ENCODE measurements at regions not wholly inside any gene's neighbourhood (a gene's known extent, or its start where the extent isn't known, plus 50 kb on each side); places are given as distances from the start of the nearest gene placed in this dataset.

DNA sequence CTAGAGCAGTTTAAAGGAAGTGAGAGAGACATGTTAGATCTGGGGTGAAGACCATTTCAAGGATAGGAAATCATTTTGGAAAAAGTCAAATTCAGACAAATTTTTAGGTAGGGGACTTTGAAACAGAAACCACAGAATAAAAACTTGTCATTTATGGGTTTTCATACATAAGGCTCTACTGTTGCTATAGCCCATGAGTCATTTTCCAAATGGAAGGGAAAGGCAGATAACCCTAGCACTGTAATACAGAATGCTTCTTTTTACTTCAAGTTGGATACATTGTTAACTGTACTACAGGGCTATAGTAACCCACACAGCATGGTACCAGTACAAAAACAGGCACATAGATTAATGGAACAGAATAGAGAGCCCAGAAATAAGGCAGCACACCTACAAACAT is 455.4 kb downstream of the EBF1 start:
- ATAC-seq (no peak), DNase-seq (ENCODE audit: low spot score) (no peak)

- ATAC-seq (no peak), DNase-seq (ENCODE audit: low spot score) (no peak)
These were observed 455.9 kb downstream of the EBF1 start for GRCh38 chr5:158643840-158644239.

DNA sequence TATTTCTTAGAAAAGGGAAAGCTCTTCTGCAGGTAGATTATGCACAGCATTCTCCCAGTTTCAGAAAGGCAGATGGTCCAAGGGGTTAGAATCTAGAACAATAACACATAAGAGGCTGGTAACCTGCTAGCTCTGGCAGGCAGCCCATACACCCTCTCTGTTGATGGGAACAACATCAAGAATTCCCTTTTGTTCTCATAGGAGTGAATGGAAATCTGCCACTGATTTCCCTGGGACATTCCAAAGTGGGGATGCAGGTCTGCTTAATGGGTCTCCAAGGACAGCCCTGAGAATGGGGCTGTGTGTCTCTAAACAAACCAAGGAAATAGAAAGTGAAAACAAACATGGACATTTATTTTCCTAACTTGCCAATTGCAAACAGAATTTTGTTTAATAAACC is 456.8 kb downstream of the EBF1 start:
- no peak for DNase-seq (ENCODE audit: low spot score)
- ATAC-seq: no peak

DNA sequence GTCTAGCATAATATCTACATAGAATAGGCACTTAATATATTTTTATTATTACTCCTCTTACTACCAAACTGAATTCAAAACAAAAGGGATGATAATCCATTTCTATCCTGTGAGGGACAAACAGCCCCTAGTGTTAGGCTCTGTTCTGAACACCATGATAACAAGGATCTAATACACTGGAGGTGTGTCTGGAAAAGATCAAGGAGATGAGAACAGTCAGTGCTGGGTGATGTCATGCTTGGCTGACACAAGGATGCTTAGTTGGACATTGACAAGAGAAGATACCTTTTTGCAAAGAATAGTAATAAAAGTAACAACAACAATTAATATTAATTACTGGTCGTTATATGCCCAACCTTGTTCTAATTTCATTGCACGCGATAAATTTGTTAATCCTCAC is 458.7 kb downstream of the EBF1 start:
- DNase-seq (ENCODE audit: low spot score) (no peak), ATAC-seq (no peak)

DNA sequence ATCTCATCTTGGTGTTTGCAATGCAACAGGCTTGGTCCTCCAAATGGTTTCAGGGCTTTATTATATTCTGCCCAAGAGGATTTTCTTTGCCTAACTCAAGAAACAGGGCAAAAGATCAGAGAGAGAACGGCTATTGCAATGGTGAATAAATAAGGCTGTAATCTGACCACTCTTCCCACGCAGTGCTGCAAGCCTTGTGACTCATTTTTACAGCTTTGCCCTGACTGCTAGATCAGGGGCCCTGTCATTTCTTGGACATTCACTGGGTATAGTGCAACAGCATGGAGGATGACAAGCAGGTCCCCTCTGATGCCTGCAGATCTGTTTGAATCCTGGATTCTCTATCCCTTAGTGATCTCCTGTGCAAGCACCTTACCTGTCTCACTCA is 459.1 kb downstream of the EBF1 start:
- ATAC-seq (no peak), DNase-seq (ENCODE audit: low spot score) (no peak)

DNA sequence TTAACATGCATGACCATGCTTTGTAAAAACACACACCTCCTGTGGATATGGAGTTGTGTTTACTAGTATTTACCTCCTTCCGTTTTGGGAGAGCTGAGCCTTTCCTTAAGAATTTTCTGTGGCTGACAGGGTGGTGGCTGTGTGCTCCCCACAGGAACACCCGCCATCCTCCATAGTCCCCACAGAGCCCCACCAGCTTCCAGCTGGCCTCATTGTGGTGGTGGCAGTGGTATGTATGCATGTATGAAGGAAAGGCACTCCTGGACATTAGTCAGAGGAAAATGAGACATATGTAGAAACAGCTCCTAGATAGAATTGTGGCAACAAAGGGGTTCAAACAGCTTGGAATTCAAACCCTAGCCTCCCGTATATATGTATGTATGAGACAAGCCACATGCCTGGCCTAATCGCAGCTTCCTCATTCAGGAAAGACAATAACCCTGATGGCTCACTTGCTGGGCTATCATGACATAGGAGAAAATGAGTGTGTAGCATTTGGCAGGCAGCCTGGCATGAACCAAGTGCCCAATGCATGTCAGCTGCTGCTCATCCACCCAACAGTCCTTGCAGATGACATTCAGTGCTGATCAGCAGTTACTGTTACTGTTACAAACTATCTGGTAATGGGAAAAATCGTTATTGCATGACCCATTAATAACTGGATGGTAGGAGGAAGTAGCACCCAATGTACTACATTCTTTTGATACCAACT is 459.7 kb downstream of the EBF1 start:
- ATAC-seq: no peak
- no peak for DNase-seq (ENCODE audit: low spot score)

DNA sequence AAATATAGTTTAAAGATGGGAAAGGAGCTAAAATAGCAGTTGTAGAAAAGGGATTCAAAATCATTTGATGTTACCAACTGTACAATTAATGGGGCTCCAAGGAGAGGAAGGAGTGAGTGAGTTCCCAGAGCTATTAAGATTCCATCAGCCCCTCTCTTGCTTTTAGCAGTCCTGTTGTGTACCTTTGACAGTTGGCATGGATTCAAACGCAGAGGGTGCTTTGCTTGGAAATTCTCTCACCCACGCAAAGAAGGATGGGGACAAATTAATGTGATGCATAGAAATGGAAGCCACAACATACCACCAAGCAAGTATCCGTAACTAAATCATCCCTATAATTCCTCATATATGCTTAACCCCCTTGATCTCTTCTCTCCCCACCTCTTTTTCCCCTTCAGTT is 461.3 kb downstream of the EBF1 start:
- ATAC-seq: no peak
- DNase-seq (ENCODE audit: low spot score): no peak

DNA sequence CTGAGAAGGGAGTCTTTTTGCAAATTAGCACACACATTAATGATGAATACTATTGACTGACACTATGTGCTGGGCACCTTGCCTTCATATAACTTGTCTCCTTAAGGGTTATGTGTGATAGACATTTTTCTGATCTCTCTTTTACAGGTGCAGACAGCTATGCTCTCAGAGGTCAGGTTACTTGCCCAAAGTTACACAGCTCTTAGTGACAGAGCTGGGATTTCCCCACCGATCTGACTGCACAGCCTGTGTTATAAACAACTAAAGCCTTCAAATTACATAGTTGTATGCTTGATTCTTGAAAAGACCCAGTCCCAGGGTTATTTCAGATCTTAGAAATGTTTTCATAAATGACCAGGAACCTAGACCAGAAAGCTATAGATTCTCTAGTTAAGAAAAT is 462.7 kb downstream of the EBF1 start:
- ATAC-seq: peak; percentile 58

GRCh38 chr5:158635565-158635964 is 464.2 kb downstream of the EBF1 start:
- no peak for ATAC-seq
- no peak for DNase-seq (ENCODE audit: low spot score)

More for the DNA sequence above, 462.7 kb downstream of the EBF1 start:
- DNase-seq (ENCODE audit: low spot score): no peak

GRCh38 chr5:158634714-158635113 is 465.0 kb downstream of the EBF1 start:
- no peak for ATAC-seq
- DNase-seq (ENCODE audit: low spot score): no peak

DNA sequence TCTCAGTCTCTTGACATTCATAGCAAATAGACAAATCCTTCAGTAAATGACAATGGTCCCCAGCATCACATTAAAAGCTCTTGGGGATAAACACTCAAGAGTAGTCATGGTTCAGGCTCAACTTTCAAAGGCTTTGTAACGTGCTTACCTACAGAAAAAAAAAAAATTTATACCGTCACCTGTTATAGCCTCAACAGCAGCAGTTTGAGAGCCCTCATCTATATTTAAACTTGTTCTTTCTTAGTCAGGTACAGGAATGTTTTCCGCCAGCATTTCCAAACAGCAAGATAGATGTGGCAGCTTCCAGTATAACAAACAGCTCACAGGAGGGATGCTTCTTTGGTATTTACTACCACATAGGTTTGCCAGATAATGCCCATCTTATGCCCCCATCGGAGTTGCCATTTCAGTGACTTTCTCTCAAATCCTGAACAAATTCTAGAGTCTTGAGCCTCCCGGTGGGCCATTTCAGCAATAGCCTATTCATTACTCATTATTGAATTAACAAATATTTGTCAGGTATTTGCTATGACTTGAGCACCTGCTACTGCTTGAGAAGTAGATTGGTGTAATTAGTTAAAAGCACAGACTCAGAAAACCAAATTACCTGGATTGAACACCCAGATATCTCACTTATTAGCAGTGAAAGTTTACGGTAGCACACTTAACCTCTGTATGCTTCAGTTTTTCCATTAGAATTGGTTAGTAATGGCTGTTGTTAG is 470.0 kb downstream of the EBF1 start:
- no peak for DNase-seq (ENCODE audit: low spot score)
- ATAC-seq: no peak

GRCh38 chr5:158626718-158627117 is 473.0 kb downstream of the EBF1 start:
- no peak for ATAC-seq

DNA sequence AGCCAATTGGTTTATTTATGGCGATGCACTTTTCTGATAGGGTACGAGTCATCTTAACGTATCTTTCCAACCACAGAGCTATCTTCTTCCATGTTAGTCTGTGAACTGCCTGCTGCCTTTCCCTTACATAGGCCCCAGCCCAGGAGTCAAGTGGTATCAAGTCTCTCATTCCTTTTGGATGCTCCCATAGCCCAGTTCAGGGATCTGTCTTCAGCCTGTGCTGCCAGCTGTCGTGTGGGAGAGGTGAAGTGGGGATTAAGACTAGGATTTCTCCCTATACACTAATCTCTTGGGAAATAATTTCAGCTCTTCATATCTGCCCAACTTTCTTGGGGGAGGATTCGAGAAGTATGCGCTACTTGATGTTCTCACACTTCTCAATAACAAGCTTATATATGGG is 475.7 kb downstream of the EBF1 start:
- ATAC-seq (no peak), DNase-seq (ENCODE audit: low spot score) (no peak)

More at GRCh38 chr5:158626718-158627117, 473.0 kb downstream of the EBF1 start:
- DNase-seq (ENCODE audit: low spot score): no peak

- ATAC-seq (no peak), DNase-seq (ENCODE audit: low spot score) (no peak)
These were observed 478.3 kb downstream of the EBF1 start for GRCh38 chr5:158621391-158621790.

DNA sequence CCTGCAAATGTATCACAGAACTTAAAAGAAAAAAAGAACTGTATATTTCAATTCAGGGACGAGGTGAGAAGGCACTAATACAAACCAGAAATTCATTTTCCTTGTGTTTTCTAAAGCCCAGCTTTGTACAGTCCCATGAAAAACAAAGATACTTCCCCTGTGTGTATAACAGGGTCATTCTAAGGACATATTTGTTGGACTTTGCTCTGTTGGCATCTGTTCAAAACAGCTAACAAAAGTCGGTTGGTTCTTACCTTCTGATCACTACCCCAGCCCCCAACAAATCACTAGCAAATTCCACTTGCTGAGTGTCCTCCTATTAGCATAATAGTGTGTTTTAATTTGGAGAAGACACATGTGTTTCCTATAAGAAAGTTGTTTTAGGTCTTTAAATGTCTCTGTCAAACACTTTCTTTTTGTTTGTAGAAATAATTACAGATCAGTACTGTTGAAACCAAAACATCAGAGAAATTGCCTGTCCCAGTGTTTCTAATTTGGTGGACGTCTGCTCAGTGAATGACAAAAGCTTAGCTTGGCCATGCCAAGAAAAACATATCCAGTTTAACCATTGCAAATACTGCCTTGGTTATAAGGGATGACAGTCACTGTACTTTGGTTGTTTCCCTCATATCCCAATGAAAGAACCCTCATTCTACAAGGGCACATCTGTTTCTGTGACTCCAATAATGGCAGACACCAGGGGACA is 480.5 kb downstream of the EBF1 start:
- peak; percentile 92 for ATAC-seq
- peak; percentile 48 for DNase-seq (ENCODE audit: low spot score)

GRCh38 chr5:158618256-158618655 is 481.5 kb downstream of the EBF1 start:
- DNase-seq (ENCODE audit: low spot score) (no peak), ATAC-seq (no peak)

DNA sequence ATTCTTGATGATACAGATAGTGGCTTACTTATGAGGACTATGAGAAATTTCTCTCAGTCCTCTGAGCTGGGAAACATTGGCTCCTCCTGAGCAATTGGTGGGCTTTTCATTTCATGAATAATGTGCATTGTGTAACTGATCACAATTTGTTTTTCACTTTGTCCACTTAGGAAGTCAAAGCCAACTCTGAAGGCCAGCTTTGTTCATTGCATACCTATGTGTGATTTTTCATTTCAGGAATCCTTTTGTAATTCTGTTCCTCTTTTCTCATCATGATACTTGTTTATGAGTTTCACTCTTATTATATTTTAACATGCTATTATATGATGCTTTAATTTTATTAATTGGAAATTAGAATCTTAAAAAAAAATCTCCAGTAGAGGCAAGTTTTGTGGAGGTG is 483.0 kb downstream of the EBF1 start:
- ATAC-seq: no peak

GRCh38 chr5:158614951-158615350 is 484.8 kb downstream of the EBF1 start:
- ATAC-seq: no peak

More for the DNA sequence above, 483.0 kb downstream of the EBF1 start:
- DNase-seq (ENCODE audit: low spot score): no peak

GRCh38 chr5:158611581-158611980 is 488.1 kb downstream of the EBF1 start:
- no peak for ATAC-seq
- no peak for DNase-seq (ENCODE audit: low spot score)

More at GRCh38 chr5:158614951-158615350, 484.8 kb downstream of the EBF1 start:
- DNase-seq (ENCODE audit: low spot score): no peak

- DNase-seq (ENCODE audit: low spot score) (no peak), ATAC-seq (no peak)
These were observed 489.7 kb downstream of the EBF1 start for GRCh38 chr5:158610051-158610415.

DNA sequence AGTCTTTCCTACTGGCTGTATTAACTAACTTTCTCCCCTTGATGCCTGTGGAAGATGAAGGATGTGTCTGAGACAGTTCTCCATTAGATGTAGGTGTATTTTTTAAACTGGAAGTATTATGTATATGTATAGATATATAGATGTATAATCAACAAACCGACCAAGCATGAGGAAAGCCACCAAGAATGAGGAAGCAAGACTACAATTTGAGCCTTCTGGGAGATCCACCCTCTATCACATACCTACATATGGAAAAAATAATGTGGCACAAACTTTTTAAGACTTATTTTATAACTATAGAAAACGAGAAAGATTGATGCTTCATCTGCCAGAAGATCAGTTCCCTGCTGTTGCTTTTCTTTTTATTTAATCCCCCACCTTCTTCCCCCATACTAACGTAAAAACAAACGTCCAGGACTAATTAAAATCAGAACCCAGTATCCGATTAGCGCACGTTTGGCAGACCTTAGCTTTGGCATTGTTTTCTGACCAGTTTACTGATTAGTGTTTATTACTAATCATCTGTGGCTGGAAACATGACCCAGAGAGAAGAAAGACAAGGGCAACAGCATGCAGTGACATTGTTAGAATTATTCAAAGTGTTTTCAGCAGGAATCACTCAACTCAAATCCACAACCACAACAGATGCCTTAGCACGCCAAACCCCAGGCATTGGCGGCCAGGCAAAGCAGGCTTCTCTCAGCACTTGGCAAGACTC is 490.2 kb downstream of the EBF1 start:
- ATAC-seq: no peak
- no peak for DNase-seq (ENCODE audit: low spot score)

Data from left lobe of liver (tissue), 2 donors.